ENCODE measurements at regions not wholly inside any gene's neighbourhood (a gene's known extent, or its start where the extent isn't known, plus 50 kb on each side); places are given as distances from the start of the nearest gene placed in this dataset.

- Histone ChIP-seq H3K9me2 (ENCODE audit: insufficient read depth, low read length) (no peaks in the 10 kb centered on the region), H3K27me3 (ENCODE audit: insufficient read depth, low read depth, low read length) (no peaks in the 10 kb centered on the region), H3K4me3 (ENCODE audit: low read length) (no peak overlapping the region), H4K20me1 (ENCODE audit: insufficient read depth) (no peaks in the 10 kb centered on the region), H3F3A (ENCODE audit: insufficient read depth, low read length, poor library complexity, severe bottlenecking) (no peaks in the 10 kb centered on the region), H2AFZ (ENCODE audit: low read depth, low read length) (no peak overlapping the region), H3K4me2 (ENCODE audit: low read length) (no peak overlapping the region), H3K9me3 (ENCODE audit: low read length) (no peaks in the 10 kb centered on the region), H3K9ac (ENCODE audit: low read length) (no peak overlapping the region), H3K36me3 (ENCODE audit: insufficient read depth, low read length) (no peaks in the 10 kb centered on the region), H3K79me2 (replicated peaks; ENCODE audit: insufficient read depth, low read length) (no peaks in the 10 kb centered on the region), H3K27ac (ENCODE audit: low read length) (no peak overlapping the region)
- no peak for TF ChIP-seq RAD21 (conservative IDR thresholded peaks at IDR 0.05)
- no peak for TF ChIP-seq TAF1 (IDR thresholded peaks at IDR 0.05; ENCODE audit: low read depth)
- TF ChIP-seq, protein P1, sequence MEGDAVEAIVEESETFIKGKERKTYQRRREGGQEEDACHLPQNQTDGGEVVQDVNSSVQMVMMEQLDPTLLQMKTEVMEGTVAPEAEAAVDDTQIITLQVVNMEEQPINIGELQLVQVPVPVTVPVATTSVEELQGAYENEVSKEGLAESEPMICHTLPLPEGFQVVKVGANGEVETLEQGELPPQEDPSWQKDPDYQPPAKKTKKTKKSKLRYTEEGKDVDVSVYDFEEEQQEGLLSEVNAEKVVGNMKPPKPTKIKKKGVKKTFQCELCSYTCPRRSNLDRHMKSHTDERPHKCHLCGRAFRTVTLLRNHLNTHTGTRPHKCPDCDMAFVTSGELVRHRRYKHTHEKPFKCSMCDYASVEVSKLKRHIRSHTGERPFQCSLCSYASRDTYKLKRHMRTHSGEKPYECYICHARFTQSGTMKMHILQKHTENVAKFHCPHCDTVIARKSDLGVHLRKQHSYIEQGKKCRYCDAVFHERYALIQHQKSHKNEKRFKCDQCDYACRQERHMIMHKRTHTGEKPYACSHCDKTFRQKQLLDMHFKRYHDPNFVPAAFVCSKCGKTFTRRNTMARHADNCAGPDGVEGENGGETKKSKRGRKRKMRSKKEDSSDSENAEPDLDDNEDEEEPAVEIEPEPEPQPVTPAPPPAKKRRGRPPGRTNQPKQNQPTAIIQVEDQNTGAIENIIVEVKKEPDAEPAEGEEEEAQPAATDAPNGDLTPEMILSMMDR (IDR thresholded peaks at IDR 0.05; ENCODE audit: poor library complexity, severe bottlenecking), result no peak
- no peak for TF ChIP-seq EP300 (conservative IDR thresholded peaks at IDR 0.05; ENCODE audit: poor library complexity, severe bottlenecking)
- TF ChIP-seq REST (IDR thresholded peaks at IDR 0.05; ENCODE audit: borderline replicate concordance), result no peak
- TF ChIP-seq EZH2 (IDR thresholded peaks at IDR 0.05; ENCODE audit: borderline replicate concordance, insufficient read depth, low read length, poor library complexity, severe bottlenecking), result no peak
These were observed 297.3 kb upstream of the LMCD1 start for GRCh38 chr3:8204331-8204730.

DNA sequence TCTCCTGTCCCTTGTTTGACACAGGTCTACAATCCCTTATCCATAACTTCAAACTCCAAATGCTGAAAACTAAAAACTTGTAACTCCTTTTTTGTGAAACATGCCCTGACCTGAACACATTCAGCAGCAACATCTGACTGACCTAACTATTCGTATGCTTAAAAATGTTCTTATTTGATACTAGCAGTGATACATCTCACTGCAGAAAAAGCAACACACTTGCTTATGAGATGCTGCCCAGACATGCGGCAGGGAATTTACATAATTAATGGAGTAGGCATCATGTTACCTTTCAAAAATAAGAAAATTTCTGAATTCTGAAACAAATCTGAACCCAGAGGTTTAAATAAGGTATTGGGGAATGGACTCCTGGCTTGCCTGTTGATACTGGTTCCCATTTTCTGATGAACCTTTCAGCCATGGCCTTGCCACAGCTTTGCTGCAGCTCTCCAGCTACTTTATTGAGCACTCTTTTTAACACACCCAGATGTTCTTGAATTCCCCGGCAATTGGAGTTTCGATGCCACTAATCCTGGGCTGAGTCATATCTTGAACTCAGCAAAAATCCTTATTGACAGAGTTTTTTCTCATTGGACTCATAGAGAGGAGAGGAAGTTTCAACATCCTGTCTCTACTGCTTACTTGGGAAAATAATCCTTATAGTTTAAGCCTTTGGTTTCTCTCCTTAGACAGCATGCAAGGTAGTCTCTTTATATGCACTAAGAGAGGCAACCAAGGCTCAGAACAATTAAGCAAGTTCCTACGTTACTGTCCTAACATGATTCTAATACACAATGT lies 296.6 kb upstream of the LMCD1 start:
- no peak overlapping the region for H3K4me2 ChIP-seq (ENCODE audit: low read length)

More for the DNA sequence above, 296.6 kb upstream of the LMCD1 start:
- no peaks in the 10 kb centered on the region for H3K9me3 ChIP-seq (ENCODE audit: low read length)
- H3F3A ChIP-seq (ENCODE audit: insufficient read depth, low read length, poor library complexity, severe bottlenecking), result no peaks in the 10 kb centered on the region
- no peaks in the 10 kb centered on the region for H4K20me1 ChIP-seq (ENCODE audit: insufficient read depth)
- TF ChIP-seq REST (IDR thresholded peaks at IDR 0.05; ENCODE audit: borderline replicate concordance), result no peak
- TF ChIP-seq EZH2 (IDR thresholded peaks at IDR 0.05; ENCODE audit: borderline replicate concordance, insufficient read depth, low read length, poor library complexity, severe bottlenecking), result no peak
- no peak for TF ChIP-seq RAD21 (conservative IDR thresholded peaks at IDR 0.05)
- no peak for TF ChIP-seq MXI1 (conservative IDR thresholded peaks at IDR 0.05; ENCODE audit: poor library complexity, severe bottlenecking)
- TF ChIP-seq, protein P1 (IDR thresholded peaks at IDR 0.05; ENCODE audit: poor library complexity, severe bottlenecking), result no peak
- no peak for TF ChIP-seq EP300 (conservative IDR thresholded peaks at IDR 0.05; ENCODE audit: poor library complexity, severe bottlenecking)
- TF ChIP-seq TAF1 (IDR thresholded peaks at IDR 0.05; ENCODE audit: low read depth), result no peak
- TF ChIP-seq POLR2AphosphoS5 (IDR thresholded peaks at IDR 0.05), result no peak
- TF ChIP-seq SMC3 (conservative IDR thresholded peaks at IDR 0.05; ENCODE audit: poor library complexity), result no peak
- H3K27me3 ChIP-seq (ENCODE audit: insufficient read depth, low read depth, low read length), result no peaks in the 10 kb centered on the region
- H3K27ac ChIP-seq (ENCODE audit: low read length), result no peak overlapping the region
- H3K36me3 ChIP-seq (ENCODE audit: insufficient read depth, low read length), result no peaks in the 10 kb centered on the region
- no peak overlapping the region for H3K9ac ChIP-seq (ENCODE audit: low read length)
- H3K9me2 ChIP-seq (ENCODE audit: insufficient read depth, low read length), result no peaks in the 10 kb centered on the region
- no peak overlapping the region for H3K4me3 ChIP-seq (ENCODE audit: low read length)
- no peaks in the 10 kb centered on the region for H3K79me2 ChIP-seq (replicated peaks; ENCODE audit: insufficient read depth, low read length)
- no peak overlapping the region for H2AFZ ChIP-seq (ENCODE audit: low read depth, low read length)
